GM21825 (cell line): ENCODE measurements at regions not wholly inside any gene's neighbourhood (a gene's known extent, or its start where the extent isn't known, plus 50 kb on each side); places are given as distances from the start of the nearest gene placed in this dataset.

ENCODE experiments used
- ATAC-seq: cut with Tn5 transposase; IDR thresholded peaks from one replicate; pipeline ENCODE4 v1.9.1; 2021; ENCODE audit warnings: mild to moderate bottlenecking, moderate library complexity; ENCODE audit not compliant: unreplicated experiment

GRCh38 chr20:48106428-48106827 lies 321.1 kb upstream of the SULF2 start:
- ATAC-seq = no peak

- no peak for ATAC-seq
Measured at GRCh38 chr20:48105526-48105925, 320.2 kb upstream of the SULF2 start.

GRCh38 chr20:48102931-48103660 lies 317.8 kb upstream of the SULF2 start:
- ATAC-seq = no peak

- no peak for ATAC-seq
Measured at GRCh38 chr20:48102076-48102787, 317.0 kb upstream of the SULF2 start.

- ATAC-seq = no peak
Measured at GRCh38 chr20:48100483-48100882, 315.2 kb upstream of the SULF2 start.

GRCh38 chr20:48098866-48099265 lies 313.6 kb upstream of the SULF2 start:
- ATAC-seq = no peak

GRCh38 chr20:48098099-48098498 lies 312.8 kb upstream of the SULF2 start:
- ATAC-seq = no peak

- ATAC-seq = no peak
Measured at GRCh38 chr20:48096957-48097890, 311.9 kb upstream of the SULF2 start.

GRCh38 chr20:48096212-48096875 lies 311.1 kb upstream of the SULF2 start:
- ATAC-seq = no peak

GRCh38 chr20:48094944-48095343 lies 309.7 kb upstream of the SULF2 start:
- no peak for ATAC-seq

- no peak for ATAC-seq
Measured at GRCh38 chr20:48094196-48094749, 309.0 kb upstream of the SULF2 start.

GRCh38 chr20:48092596-48093280 lies 307.5 kb upstream of the SULF2 start:
- no peak for ATAC-seq

- no peak for ATAC-seq
Measured at GRCh38 chr20:48090784-48091183, 305.5 kb upstream of the SULF2 start.

- no peak for ATAC-seq
Measured at GRCh38 chr20:48090314-48090713, 305.0 kb upstream of the SULF2 start.

GRCh38 chr20:48080583-48080982 lies 295.3 kb upstream of the SULF2 start:
- ATAC-seq = no peak

GRCh38 chr20:48079028-48079427 lies 293.7 kb upstream of the SULF2 start:
- ATAC-seq = no peak

- no peak for ATAC-seq
Measured at GRCh38 chr20:48076747-48077146, 291.5 kb upstream of the SULF2 start.

GRCh38 chr20:48076247-48076646 lies 291.0 kb upstream of the SULF2 start:
- ATAC-seq = no peak

GRCh38 chr20:48075591-48076174 lies 290.4 kb upstream of the SULF2 start:
- ATAC-seq = no peak
